PFSK-1 (cell line): ENCODE measurements at regions not wholly inside any gene's neighbourhood (a gene's known extent, or its start where the extent isn't known, plus 50 kb on each side); places are given as distances from the start of the nearest gene placed in this dataset.

Experiments used
- FOXP2 ChIP-seq: optimal IDR thresholded peaks from 2 replicates; pipeline ENCODE3; 2011; ENCODE audit warnings: borderline replicate concordance, control low read depth, inconsistent platforms; ENCODE audit not compliant: insufficient read depth; ENCODE audit errors: extremely low read length, extremely low read depth
- POLR2AphosphoS5 ChIP-seq: IDR thresholded peaks from 2 replicates; pipeline ENCODE4 v1.6.1; 2012; ENCODE audit warnings: low read depth, mild to moderate bottlenecking, control low read depth, low read length, moderate library complexity
- SIN3A ChIP-seq: IDR thresholded peaks from 2 replicates; pipeline ENCODE4 v1.6.1; 2012; ENCODE audit warnings: mild to moderate bottlenecking, low read length, moderate library complexity, borderline replicate concordance; ENCODE audit not compliant: insufficient read depth
- TAF1 ChIP-seq: IDR thresholded peaks from 2 replicates; pipeline ENCODE4 v1.6.1; 2012; ENCODE audit warnings: low read length, control low read depth, borderline replicate concordance; ENCODE audit not compliant: insufficient read depth
- TF ChIP-seq, protein P1 (sequence below), 2 experiments: IDR thresholded peaks; 2 replicates each; pipeline versions ENCODE4 v1.6.1 to v1.8.0; 2011 to 2012; ENCODE audit warnings: low read depth in 2 of 2, low read length in 2 of 2, control low read depth in 1 of 2, inconsistent platforms in 1 of 2, mild to moderate bottlenecking in 1 of 2, moderate library complexity in 1 of 2; ENCODE audit not compliant: insufficient read depth in 1 of 2

DNA sequence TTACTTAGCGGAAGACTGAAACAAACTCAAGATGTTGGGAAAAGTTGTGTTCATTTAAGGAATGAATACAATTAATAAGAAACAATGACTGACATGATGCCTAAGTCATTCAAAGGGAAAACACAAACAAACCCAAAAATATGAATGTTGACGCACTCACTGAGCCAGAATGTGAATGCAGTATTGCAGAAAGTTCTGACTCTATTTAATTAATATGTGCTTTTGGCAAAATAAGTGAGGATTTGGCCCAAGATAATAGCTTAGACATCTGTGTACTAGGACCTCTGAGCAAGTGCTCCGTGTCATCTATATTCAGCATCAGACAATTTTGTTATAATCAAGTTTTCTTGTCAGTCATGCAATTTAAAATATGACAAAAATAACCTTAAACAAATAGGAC, 1138.8 kb upstream of the NXPH2 start:
- TF ChIP-seq TAF1: no peak
- no peak for TF ChIP-seq SIN3A
- TF ChIP-seq POLR2AphosphoS5: no peak
- TF ChIP-seq FOXP2: no peak
- TF ChIP-seq, protein P1, sequence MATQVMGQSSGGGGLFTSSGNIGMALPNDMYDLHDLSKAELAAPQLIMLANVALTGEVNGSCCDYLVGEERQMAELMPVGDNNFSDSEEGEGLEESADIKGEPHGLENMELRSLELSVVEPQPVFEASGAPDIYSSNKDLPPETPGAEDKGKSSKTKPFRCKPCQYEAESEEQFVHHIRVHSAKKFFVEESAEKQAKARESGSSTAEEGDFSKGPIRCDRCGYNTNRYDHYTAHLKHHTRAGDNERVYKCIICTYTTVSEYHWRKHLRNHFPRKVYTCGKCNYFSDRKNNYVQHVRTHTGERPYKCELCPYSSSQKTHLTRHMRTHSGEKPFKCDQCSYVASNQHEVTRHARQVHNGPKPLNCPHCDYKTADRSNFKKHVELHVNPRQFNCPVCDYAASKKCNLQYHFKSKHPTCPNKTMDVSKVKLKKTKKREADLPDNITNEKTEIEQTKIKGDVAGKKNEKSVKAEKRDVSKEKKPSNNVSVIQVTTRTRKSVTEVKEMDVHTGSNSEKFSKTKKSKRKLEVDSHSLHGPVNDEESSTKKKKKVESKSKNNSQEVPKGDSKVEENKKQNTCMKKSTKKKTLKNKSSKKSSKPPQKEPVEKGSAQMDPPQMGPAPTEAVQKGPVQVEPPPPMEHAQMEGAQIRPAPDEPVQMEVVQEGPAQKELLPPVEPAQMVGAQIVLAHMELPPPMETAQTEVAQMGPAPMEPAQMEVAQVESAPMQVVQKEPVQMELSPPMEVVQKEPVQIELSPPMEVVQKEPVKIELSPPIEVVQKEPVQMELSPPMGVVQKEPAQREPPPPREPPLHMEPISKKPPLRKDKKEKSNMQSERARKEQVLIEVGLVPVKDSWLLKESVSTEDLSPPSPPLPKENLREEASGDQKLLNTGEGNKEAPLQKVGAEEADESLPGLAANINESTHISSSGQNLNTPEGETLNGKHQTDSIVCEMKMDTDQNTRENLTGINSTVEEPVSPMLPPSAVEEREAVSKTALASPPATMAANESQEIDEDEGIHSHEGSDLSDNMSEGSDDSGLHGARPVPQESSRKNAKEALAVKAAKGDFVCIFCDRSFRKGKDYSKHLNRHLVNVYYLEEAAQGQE (IDR thresholded peaks at IDR 0.05; ENCODE audit: insufficient read depth in 1 of 2, low read depth in 2 of 2, low read length in 2 of 2): no peak

DNA sequence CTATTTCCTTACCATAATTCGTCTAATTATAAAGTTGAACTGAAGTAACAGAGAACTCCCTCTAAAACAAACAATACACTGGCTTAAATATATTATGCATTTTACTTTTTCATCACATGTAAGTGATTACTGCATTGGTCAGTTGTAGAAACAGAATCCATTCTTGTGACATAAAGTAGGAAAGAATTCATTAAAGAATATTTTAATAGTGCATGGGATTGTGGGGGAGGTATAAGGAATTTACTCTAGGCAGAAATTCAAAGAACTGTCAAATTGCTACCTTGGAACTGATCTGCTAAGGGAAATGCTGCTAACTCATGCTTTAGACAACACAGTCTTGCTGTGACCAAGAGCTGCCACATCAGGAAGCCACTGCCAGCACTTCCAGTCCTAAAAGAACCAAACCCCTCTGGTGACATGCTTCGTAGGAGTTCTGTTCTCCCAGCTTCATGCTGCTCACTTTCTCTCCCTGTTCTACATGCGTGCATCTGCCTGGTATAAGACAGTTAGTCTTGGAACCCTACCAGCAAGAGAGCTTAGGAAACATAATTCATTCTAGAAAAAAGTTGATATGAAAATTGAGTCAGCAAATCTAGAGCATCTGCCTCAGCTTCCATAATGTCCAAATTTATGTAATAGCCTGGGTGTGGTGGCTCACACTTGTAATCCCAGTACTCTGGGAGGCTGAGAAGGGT, 1137.6 kb upstream of the NXPH2 start:
- TF ChIP-seq, protein P1 (IDR thresholded peaks at IDR 0.05; ENCODE audit: insufficient read depth in 1 of 2, low read depth in 2 of 2, low read length in 2 of 2): no peak
- no peak for TF ChIP-seq SIN3A
- no peak for TF ChIP-seq POLR2AphosphoS5
- TF ChIP-seq TAF1: no peak
- no peak for TF ChIP-seq FOXP2

GRCh38 chr2:139916822-139917221, 1136.6 kb upstream of the NXPH2 start:
- TF ChIP-seq, protein P1 (IDR thresholded peaks at IDR 0.05; ENCODE audit: insufficient read depth in 1 of 2, low read depth in 2 of 2, low read length in 2 of 2): no peak
- no peak for TF ChIP-seq TAF1
- no peak for TF ChIP-seq POLR2AphosphoS5
- no peak for TF ChIP-seq FOXP2
- no peak for TF ChIP-seq SIN3A

DNA sequence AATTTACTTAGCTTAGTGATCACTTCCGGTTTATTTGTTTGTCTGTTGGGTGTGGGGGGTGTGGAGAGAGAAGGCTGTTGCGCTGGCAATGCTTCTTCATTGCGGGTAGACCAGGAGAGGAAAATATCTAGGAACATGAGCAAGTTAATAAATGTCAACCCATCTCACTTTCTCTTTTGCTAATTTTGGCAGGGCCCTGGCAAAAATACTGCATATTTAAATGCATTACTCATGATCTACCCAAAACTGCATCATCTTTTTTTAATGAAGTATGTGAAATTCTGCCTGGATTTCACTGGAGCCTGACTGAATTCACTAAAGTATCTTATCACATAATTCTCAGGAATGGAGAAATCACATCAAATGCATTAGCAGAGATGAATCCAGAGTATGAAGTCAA, 1131.0 kb upstream of the NXPH2 start:
- TF ChIP-seq FOXP2 (no peak), TAF1 (no peak), POLR2AphosphoS5 (no peak), SIN3A (no peak)
- TF ChIP-seq, protein P1 (IDR thresholded peaks at IDR 0.05; ENCODE audit: insufficient read depth in 1 of 2, low read depth in 2 of 2, low read length in 2 of 2): no peak

DNA sequence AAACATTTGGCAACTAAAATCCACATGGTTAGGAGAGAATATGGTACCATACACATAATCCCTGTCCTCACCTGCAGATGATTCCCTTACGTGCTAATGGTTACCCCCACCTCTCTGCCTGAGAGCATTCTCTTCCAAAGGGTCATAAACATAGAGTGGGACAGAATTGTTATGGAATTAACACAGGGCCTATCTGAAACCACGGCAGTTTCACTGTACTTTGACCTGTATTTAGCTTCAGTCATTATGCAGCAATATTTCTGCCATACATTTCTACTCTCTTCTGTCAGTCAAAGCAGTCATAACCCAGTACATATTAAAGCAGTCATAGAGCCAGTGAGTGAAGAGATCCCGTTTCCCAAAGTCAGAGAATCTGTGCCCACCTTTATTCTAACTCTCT, 1128.9 kb upstream of the NXPH2 start:
- TF ChIP-seq FOXP2: no peak
- no peak for TF ChIP-seq TAF1
